ENCODE measurements at regions not wholly inside any gene's neighbourhood (a gene's known extent, or its start where the extent isn't known, plus 50 kb on each side); places are given as distances from the start of the nearest gene placed in this dataset.

DNA sequence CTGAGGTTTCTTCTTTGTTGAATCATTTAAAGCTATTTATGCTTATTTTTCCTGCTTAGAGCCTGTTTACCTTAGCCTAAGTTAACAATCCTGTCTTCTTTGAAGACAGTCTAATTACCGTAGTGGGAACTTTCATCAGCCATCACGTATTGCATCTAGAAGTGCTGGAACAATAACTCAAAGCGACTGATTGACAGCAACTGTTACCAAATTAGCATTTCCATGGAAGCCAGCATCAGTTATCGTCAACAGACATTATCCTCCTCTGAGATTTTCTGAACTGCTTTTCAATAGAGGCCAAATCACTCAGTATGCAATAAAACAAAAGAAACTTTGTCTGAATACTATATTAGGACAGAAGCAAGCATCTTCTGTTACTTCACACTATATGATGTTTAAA, 433.3 kb upstream of the SLITRK1 start:
- TF ChIP-seq, protein P1, sequence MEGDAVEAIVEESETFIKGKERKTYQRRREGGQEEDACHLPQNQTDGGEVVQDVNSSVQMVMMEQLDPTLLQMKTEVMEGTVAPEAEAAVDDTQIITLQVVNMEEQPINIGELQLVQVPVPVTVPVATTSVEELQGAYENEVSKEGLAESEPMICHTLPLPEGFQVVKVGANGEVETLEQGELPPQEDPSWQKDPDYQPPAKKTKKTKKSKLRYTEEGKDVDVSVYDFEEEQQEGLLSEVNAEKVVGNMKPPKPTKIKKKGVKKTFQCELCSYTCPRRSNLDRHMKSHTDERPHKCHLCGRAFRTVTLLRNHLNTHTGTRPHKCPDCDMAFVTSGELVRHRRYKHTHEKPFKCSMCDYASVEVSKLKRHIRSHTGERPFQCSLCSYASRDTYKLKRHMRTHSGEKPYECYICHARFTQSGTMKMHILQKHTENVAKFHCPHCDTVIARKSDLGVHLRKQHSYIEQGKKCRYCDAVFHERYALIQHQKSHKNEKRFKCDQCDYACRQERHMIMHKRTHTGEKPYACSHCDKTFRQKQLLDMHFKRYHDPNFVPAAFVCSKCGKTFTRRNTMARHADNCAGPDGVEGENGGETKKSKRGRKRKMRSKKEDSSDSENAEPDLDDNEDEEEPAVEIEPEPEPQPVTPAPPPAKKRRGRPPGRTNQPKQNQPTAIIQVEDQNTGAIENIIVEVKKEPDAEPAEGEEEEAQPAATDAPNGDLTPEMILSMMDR (IDR thresholded peaks at IDR 0.05; ENCODE audit: control extremely low read depth, extremely low read depth) = no peak
- no peaks in the 10 kb centered on the region for H3K9me3 ChIP-seq (ENCODE audit: control insufficient read depth in 4 of 4, insufficient read depth in 3 of 4, low read length in 3 of 4)
- no peak for DNase-seq
- 59 to 77% methylated on average over 4 of the region's 4 CpGs for WGBS, 2 donors
- ATAC-seq (ENCODE audit: insufficient read depth, low FRiP score) = no peak
- H3K4me1 ChIP-seq (ENCODE audit: control insufficient read depth in 5 of 5, insufficient read depth in 5 of 5, low read length in 5 of 5) = no peaks in the 10 kb centered on the region
- H3K4me3 ChIP-seq = no peak overlapping the region
- H3K27me3 ChIP-seq (ENCODE audit: control insufficient read depth in 3 of 3, insufficient read depth in 3 of 3, low read length in 2 of 3) = no peaks in the 10 kb centered on the region
- no peaks in the 10 kb centered on the region for H3K36me3 ChIP-seq (ENCODE audit: control insufficient read depth in 4 of 4, insufficient read depth in 4 of 4, low read length in 4 of 4)
- H3K9ac ChIP-seq (ENCODE audit: insufficient read depth in 1 of 2, low read length in 2 of 2) = no peak overlapping the region
- H3K27ac ChIP-seq (ENCODE audit: low read depth in 1 of 2, low read length in 1 of 2) = no peak overlapping the region

DNA sequence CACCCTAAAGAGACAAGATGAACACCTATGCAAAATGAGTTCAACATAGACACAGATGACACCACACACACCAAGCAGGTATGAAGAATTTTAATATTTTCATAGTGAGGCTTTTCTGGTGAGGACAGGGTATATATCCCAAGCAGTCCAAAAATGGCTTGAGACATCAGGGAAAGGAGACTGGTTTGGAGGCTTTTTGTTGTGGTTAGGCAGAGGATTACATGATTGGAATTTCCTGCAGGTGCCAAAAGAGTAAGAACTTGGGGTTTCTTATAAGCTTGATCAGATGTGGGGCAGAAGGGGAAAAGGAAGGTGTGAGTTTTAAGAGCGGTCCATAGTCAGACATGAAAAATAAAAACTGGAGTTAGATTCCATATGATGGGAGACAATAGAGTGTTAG, 420.8 kb upstream of the SLITRK1 start:
- H3K4me3 ChIP-seq = no peak overlapping the region
- H3K36me3 ChIP-seq (ENCODE audit: control insufficient read depth in 4 of 4, insufficient read depth in 4 of 4, low read length in 4 of 4) = no peaks in the 10 kb centered on the region
- H3K4me1 ChIP-seq (ENCODE audit: control insufficient read depth in 5 of 5, insufficient read depth in 5 of 5, low read length in 5 of 5) = no peaks in the 10 kb centered on the region
- H3K27ac ChIP-seq (ENCODE audit: low read depth in 1 of 2, low read length in 1 of 2) = no peak overlapping the region
- 94 to 100% methylated on average over 1 of the region's 1 CpG for WGBS, 2 donors
- H3K9me3 ChIP-seq (ENCODE audit: control insufficient read depth in 4 of 4, insufficient read depth in 3 of 4, low read length in 3 of 4) = no peaks in the 10 kb centered on the region
- TF ChIP-seq, protein P1 (IDR thresholded peaks at IDR 0.05; ENCODE audit: control extremely low read depth, extremely low read depth) = no peak
- DNase-seq (no peak), ATAC-seq (ENCODE audit: insufficient read depth, low FRiP score) (no peak)
- no peak overlapping the region for H3K9ac ChIP-seq (ENCODE audit: insufficient read depth in 1 of 2, low read length in 2 of 2)
- no peaks in the 10 kb centered on the region for H3K27me3 ChIP-seq (ENCODE audit: control insufficient read depth in 3 of 3, insufficient read depth in 3 of 3, low read length in 2 of 3)

DNA sequence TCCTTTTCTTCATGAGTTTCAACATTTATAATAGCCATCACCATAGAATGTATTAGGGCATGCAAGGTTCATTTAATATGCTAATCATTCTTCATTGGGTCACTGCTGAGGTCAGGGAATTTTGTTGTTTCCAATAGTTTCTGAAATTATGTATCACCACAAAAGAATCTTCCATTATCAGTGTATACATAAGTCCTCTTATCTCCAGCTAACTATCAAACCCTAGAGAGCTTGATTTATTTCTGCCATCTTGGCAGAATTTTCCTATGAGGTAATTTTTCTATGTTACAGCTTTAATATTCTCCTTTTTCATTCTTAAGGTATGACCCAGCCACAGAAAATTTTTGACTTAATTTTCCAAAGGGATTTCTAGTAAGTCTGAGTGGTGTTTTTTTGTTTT, 415.0 kb upstream of the SLITRK1 start:
- H3K36me3 ChIP-seq (ENCODE audit: control insufficient read depth in 4 of 4, insufficient read depth in 4 of 4, low read length in 4 of 4) = no peaks in the 10 kb centered on the region
- H3K27ac ChIP-seq (ENCODE audit: low read depth in 1 of 2, low read length in 1 of 2) = no peak overlapping the region
- DNase-seq (no peak), ATAC-seq (ENCODE audit: insufficient read depth, low FRiP score) (no peak)
- no peak overlapping the region for H3K9ac ChIP-seq (ENCODE audit: insufficient read depth in 1 of 2, low read length in 2 of 2)
- no peaks in the 10 kb centered on the region for H3K27me3 ChIP-seq (ENCODE audit: control insufficient read depth in 3 of 3, insufficient read depth in 3 of 3, low read length in 2 of 3)
- peaks cover 0 to 3% (median 0%) of the 10 kb centered on the region in 4 donors for H3K9me3 ChIP-seq (ENCODE audit: control insufficient read depth in 4 of 4, insufficient read depth in 3 of 4, low read length in 3 of 4)
- H3K4me3 ChIP-seq = no peak overlapping the region
- TF ChIP-seq, protein P1 (IDR thresholded peaks at IDR 0.05; ENCODE audit: control extremely low read depth, extremely low read depth) = no peak
- no peaks in the 10 kb centered on the region for H3K4me1 ChIP-seq (ENCODE audit: control insufficient read depth in 5 of 5, insufficient read depth in 5 of 5, low read length in 5 of 5)

DNA sequence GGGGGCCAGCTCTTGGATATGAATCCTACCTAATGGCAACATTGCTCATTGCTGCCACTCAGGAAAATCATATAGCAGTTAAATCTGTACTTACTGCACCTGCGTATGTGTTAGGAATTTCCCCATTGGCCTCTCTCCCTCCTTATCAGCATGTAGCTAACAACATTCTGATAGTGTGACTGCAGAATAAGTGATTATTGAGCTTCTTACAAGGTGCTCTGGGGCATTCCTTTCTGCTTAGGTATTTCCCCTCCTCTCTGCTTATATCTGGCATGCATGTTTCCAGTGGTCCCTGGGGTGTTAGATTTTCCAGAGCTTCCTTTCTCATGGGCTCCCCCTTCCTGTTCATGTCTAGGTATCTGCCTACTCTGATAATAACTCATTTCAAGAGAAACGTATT, 414.1 kb upstream of the SLITRK1 start:
- DNase-seq = peak in 2 of 3 donors; percentile 1 to 25
- Histone ChIP-seq H3K4me3 (no peak overlapping the region), H3K27ac (ENCODE audit: low read depth in 1 of 2, low read length in 1 of 2) (no peak overlapping the region), H3K36me3 (ENCODE audit: control insufficient read depth in 4 of 4, insufficient read depth in 4 of 4, low read length in 4 of 4) (no peaks in the 10 kb centered on the region), H3K9ac (ENCODE audit: insufficient read depth in 1 of 2, low read length in 2 of 2) (no peak overlapping the region), H3K27me3 (ENCODE audit: control insufficient read depth in 3 of 3, insufficient read depth in 3 of 3, low read length in 2 of 3) (no peaks in the 10 kb centered on the region), H3K4me1 (ENCODE audit: control insufficient read depth in 5 of 5, insufficient read depth in 5 of 5, low read length in 5 of 5) (no peaks in the 10 kb centered on the region), H3K9me3 (ENCODE audit: control insufficient read depth in 4 of 4, insufficient read depth in 3 of 4, low read length in 3 of 4) (peaks cover 0 to 3% (median 0%) of the 10 kb centered on the region in 4 donors)
- WGBS, 2 donors = 50 to 77% methylated on average over 2 of the region's 2 CpGs
- TF ChIP-seq, protein P1 (IDR thresholded peaks at IDR 0.05; ENCODE audit: control extremely low read depth, extremely low read depth) = no peak
- no peak for ATAC-seq (ENCODE audit: insufficient read depth, low FRiP score)

Data from lung (tissue), 11 donors.